HepG2 (cell line): ENCODE measurements at regions not wholly inside any gene's neighbourhood (a gene's known extent, or its start where the extent isn't known, plus 50 kb on each side); places are given as distances from the start of the nearest gene placed in this dataset.

Experiments used
- ATAC-seq: fragments of 200-7000 bp; cut with Tn5 transposase; 3 replicates; pipeline ENCODE4 v1.9.1; 2020; ENCODE audit warnings: mild to moderate bottlenecking, moderate library complexity
- BruUV-seq: library from RNA; stranded (reverse); fragments of 400-500 nt; replicated peaks from 2 replicates; lab custom pipeline; 2021; lab: Mats Ljungman, UMichigan
- CTCF ChIA-PET: fragments of 300-600 bp; formaldehyde crosslinking; extraction: SDS; loops from one replicate; lab custom pipeline; 2021; ENCODE audit warnings: low total read pairs, inconsistent platforms, low intra/inter-chr PET ratio; lab: Yijun Ruan, JAX
- POLR2A ChIA-PET: fragments of 350-600 bp; sonication (Branson Sonifier 250); formaldehyde crosslinking; loops from one replicate; lab custom pipeline; 2020; ENCODE audit warnings: antibody characterized with exemption, inconsistent platforms; lab: Yijun Ruan, JAX
- DNase-seq: peaks from one replicate; pipeline ENCODE4 v3.0.0-alpha.2; 2015; ENCODE audit warnings: low spot score
- FAIRE-seq: peaks from 3 replicates; lab custom pipeline; 2011; peaks lifted over from hg19 to GRCh38; lab: Jason Lieb, UNC
- H2AFZ ChIP-seq: one replicate; pipeline ENCODE4 v1.6.1; 2011; ENCODE audit warnings: low read length, inconsistent platforms
- H3K27ac ChIP-seq: fragments of 300-600 bp; 3 replicates; pipeline ENCODE4 v1.8.0; 2011; ENCODE audit warnings: mixed run types, mild to moderate bottlenecking, mixed read lengths, low read length, inconsistent platforms; ENCODE audit not compliant: insufficient read depth; ENCODE audit errors: extremely low read length
- H3K27me3 ChIP-seq, 2 experiments: fragments of 200-600 bp in 1 of 2; 2 replicates in 1 of 2; 3 replicates in 1 of 2; pipeline versions ENCODE4 v1.6.0 to v1.8.0; 2011; ENCODE audit warnings: low read length in 2 of 2, mild to moderate bottlenecking in 2 of 2, moderate library complexity in 2 of 2, inconsistent platforms in 1 of 2; ENCODE audit not compliant: insufficient read depth in 2 of 2, control insufficient read depth in 1 of 2
- H3K36me3 ChIP-seq, 2 experiments: fragments of 200-600 bp in 1 of 2; replicated peaks in 1 of 2; 2 replicates in 1 of 2; 3 replicates in 1 of 2; pipeline versions ENCODE4 v1.5.1 to v1.8.0; 2011; ENCODE audit warnings: low read length in 2 of 2, inconsistent platforms in 1 of 2; ENCODE audit not compliant: insufficient read depth in 2 of 2, control insufficient read depth in 1 of 2
- H3K4me1 ChIP-seq: 2 replicates; pipeline ENCODE4 v1.5.1; 2012; ENCODE audit warnings: low read length, inconsistent platforms; ENCODE audit not compliant: insufficient read depth
- H3K4me2 ChIP-seq: 2 replicates; pipeline ENCODE4 v1.6.0; 2011; ENCODE audit warnings: low read depth, low read length, inconsistent platforms
- H3K4me3 ChIP-seq, 3 experiments: fragments of 200-600 bp in 1 of 3; sonication (generic), shearing (Covaris generic) in 1 of 3; replicated peaks in 1 of 3; 2 replicates each; pipeline ENCODE4 v1.5.1; 2011 to 2016; ENCODE audit warnings: low read length in 3 of 3, inconsistent platforms in 2 of 3, low read depth in 2 of 3, mild to moderate bottlenecking in 2 of 3, control low read depth in 1 of 3, mixed read lengths in 1 of 3; ENCODE audit not compliant: insufficient read depth in 1 of 3
- H3K79me2 ChIP-seq: one replicate; pipeline ENCODE4 v1.6.1; 2011; ENCODE audit warnings: low read length, inconsistent platforms; ENCODE audit not compliant: insufficient read depth
- H3K9ac ChIP-seq: 2 replicates; pipeline ENCODE4 v1.6.0; 2011; ENCODE audit warnings: mild to moderate bottlenecking, low read depth, low read length, inconsistent platforms; ENCODE audit not compliant: insufficient read depth
- H3K9me3 ChIP-seq: 2 replicates; pipeline ENCODE4 v1.5.1; 2012; ENCODE audit warnings: mild to moderate bottlenecking, low read length
- H4K20me1 ChIP-seq: 2 replicates; pipeline ENCODE4 v1.6.0; 2011; ENCODE audit warnings: inconsistent platforms, mild to moderate bottlenecking, low read length, moderate library complexity; ENCODE audit not compliant: insufficient read depth
- RFX5 ChIP-seq: IDR thresholded peaks from 2 replicates; pipeline ENCODE4 v1.6.1; 2011; ENCODE audit warnings: low read depth, low read length, improper control_type of control experiment
- RXRA ChIP-seq: sonication (generic); formaldehyde crosslinking; IDR thresholded peaks from 2 replicates; pipeline ENCODE4 v1.5.1; 2020; ENCODE audit warnings: missing genetic modification reagents
- TOE1 ChIP-seq: sonication (generic); formaldehyde crosslinking; IDR thresholded peaks from 2 replicates; pipeline ENCODE4 v1.4.0; 2020; ENCODE audit warnings: mild to moderate bottlenecking, missing genetic modification reagents
- ZMAT3 ChIP-seq: sonication (generic); formaldehyde crosslinking; conservative IDR thresholded peaks from 2 replicates; pipeline ENCODE4 v1.7.0; 2021; ENCODE audit warnings: missing genetic modification reagents
- ZNF251 ChIP-seq: sonication (generic); formaldehyde crosslinking; IDR thresholded peaks from 2 replicates; pipeline ENCODE4 v1.9.0; 2021; ENCODE audit warnings: mild to moderate bottlenecking, missing genetic modification reagents
- ZNF430 ChIP-seq: sonication (generic); formaldehyde crosslinking; IDR thresholded peaks from 2 replicates; pipeline ENCODE4 v1.9.0; 2021; ENCODE audit warnings: mild to moderate bottlenecking, missing genetic modification reagents
- ZNF562 ChIP-seq: sonication (generic); formaldehyde crosslinking; IDR thresholded peaks from 2 replicates; pipeline ENCODE4 v1.8.0; 2022; ENCODE audit warnings: missing genetic modification reagents, borderline replicate concordance
- WGBS: methylation state at CpG from one replicate; pipeline ENCODE4 v1.1.6; 2017; ENCODE audit warnings: low lambda C conversion rate; 5-methylcytosine and 5-hydroxymethylcytosine counted together
- in situ Hi-C: cut with HindIII; loops from 2 replicates; pipeline ENCODE4 v1.10.0; 2017; ENCODE audit warnings: low pct_unique_long_range_greater_than_20kb; ENCODE audit not compliant: extremely low pct_ligation_motif_present
- intact Hi-C: fragments of 100-400 bp; cut with micrococcal nuclease; formaldehyde crosslinking; loops from one replicate; pipeline ENCODE4 v1.10.0; 2022; ENCODE audit not compliant: unreplicated experiment
- TF ChIP-seq, protein P1 (sequence below): conservative IDR thresholded peaks from 2 replicates; pipeline ENCODE4 v1.6.1; 2018; ENCODE audit warnings: missing genetic modification reagents
- TF ChIP-seq, protein P2 (sequence below): sonication (generic); formaldehyde crosslinking; IDR thresholded peaks from 2 replicates; pipeline ENCODE4 v1.5.0; 2020; ENCODE audit warnings: mild to moderate bottlenecking, missing genetic modification reagents, borderline replicate concordance
- TF ChIP-seq, protein P3 (sequence below): sonication (generic); formaldehyde crosslinking; IDR thresholded peaks from 2 replicates; pipeline ENCODE4 v1.5.1; 2020; ENCODE audit warnings: mild to moderate bottlenecking, missing genetic modification reagents, moderate library complexity

DNA sequence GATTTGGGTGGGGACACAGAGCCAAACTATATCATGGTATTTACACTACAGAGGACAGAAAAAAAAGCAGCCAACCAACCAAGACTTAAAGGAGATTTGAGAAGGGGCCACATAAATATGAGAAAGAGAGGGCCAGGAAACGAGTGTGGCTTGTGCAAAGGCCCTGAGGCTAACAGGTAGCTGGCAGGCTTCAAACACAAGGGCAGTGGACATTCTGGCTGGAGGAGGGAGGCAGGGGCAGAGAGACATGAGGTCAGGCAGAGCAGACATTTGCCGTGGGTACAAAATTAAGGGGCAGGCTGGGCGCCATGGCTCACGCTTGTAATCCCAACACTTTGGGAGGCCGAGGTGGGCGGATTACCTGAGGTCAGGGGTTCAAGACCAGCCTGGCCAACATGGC lies 278.7 kb downstream of the FOXO1 start (continued):
- TF ChIP-seq, protein P1, sequence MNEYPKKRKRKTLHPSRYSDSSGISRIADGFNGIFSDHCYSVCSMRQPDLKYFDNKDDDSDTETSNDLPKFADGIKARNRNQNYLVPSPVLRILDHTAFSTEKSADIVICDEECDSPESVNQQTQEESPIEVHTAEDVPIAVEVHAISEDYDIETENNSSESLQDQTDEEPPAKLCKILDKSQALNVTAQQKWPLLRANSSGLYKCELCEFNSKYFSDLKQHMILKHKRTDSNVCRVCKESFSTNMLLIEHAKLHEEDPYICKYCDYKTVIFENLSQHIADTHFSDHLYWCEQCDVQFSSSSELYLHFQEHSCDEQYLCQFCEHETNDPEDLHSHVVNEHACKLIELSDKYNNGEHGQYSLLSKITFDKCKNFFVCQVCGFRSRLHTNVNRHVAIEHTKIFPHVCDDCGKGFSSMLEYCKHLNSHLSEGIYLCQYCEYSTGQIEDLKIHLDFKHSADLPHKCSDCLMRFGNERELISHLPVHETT (CRISPR knock-in tag) = no peak
- TF ChIP-seq, protein P2, sequence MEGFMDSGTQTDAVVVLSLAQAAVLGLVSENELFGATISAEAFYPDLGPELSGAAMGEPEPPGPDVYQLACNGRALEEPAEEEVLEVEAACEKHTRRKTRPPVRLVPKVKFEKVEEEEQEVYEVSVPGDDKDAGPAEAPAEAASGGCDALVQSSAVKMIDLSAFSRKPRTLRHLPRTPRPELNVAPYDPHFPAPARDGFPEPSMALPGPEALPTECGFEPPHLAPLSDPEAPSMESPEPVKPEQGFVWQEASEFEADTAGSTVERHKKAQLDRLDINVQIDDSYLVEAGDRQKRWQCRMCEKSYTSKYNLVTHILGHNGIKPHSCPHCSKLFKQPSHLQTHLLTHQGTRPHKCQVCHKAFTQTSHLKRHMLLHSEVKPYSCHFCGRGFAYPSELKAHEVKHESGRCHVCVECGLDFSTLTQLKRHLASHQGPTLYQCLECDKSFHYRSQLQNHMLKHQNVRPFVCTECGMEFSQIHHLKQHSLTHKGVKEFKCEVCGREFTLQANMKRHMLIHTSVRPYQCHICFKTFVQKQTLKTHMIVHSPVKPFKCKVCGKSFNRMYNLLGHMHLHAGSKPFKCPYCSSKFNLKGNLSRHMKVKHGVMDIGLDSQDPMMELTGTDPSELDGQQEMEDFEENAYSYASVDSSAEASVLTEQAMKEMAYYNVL (CRISPR knock-in tag) = no peak
- TF ChIP-seq ZNF430 (CRISPR knock-in tag) (no peak), TOE1 (CRISPR knock-in tag) (no peak)

DNA sequence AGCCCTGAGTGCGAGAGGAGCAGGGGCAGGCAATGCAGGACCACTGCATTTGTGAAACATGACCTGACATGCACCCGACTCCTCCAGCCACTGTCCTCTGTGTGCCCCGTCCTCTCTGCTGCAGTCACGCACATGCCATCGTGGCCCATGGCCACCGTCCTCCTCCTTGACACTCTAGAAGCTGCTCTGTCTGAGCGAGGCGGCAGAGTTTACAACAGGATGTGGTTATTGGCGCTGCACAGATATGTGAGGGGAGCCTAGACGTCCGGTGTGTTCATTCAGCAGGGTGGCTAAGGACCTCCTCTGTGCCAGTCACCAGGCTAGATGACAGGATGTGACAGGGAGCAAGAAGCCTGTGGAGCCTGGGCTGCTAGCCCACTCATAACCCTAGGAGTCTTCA lies 277.8 kb downstream of the FOXO1 start:
- ATAC-seq = peak; percentile 74
- Histone ChIP-seq H3K9ac (peak overlapping the region; percentile 25), H3K4me1 (peaks cover 62% of the 10 kb centered on the region), H3K27ac (no peak overlapping the region), H3K27me3 (no peaks in the 10 kb centered on the region), H2AFZ (peak overlapping the region; percentile 9), H4K20me1 (no peaks in the 10 kb centered on the region), H3K79me2 (no peaks in the 10 kb centered on the region), H3K36me3 (no peaks in the 10 kb centered on the region), H3K9me3 (no peaks in the 10 kb centered on the region), H3K4me3 (peak overlapping the region; percentile 24 to 62 (median 39); a peak in 5 of 6 replicates), H3K4me2 (peak overlapping the region; percentile 75)
- ChIA-PET CTCF (no interaction called here), POLR2A (no interaction called here)
- in situ Hi-C loops = no loop called here
- intact Hi-C loops = no loop called here
- BruUV-seq = no TSS peak
- FAIRE-seq = no peak
- WGBS = 47% methylated on average over 6 of the region's 11 CpGs
- DNase-seq = no peak
- no peak for TF ChIP-seq ZNF562
- no peak for TF ChIP-seq ZNF251 (CRISPR knock-in tag)
- TF ChIP-seq, protein P3, sequence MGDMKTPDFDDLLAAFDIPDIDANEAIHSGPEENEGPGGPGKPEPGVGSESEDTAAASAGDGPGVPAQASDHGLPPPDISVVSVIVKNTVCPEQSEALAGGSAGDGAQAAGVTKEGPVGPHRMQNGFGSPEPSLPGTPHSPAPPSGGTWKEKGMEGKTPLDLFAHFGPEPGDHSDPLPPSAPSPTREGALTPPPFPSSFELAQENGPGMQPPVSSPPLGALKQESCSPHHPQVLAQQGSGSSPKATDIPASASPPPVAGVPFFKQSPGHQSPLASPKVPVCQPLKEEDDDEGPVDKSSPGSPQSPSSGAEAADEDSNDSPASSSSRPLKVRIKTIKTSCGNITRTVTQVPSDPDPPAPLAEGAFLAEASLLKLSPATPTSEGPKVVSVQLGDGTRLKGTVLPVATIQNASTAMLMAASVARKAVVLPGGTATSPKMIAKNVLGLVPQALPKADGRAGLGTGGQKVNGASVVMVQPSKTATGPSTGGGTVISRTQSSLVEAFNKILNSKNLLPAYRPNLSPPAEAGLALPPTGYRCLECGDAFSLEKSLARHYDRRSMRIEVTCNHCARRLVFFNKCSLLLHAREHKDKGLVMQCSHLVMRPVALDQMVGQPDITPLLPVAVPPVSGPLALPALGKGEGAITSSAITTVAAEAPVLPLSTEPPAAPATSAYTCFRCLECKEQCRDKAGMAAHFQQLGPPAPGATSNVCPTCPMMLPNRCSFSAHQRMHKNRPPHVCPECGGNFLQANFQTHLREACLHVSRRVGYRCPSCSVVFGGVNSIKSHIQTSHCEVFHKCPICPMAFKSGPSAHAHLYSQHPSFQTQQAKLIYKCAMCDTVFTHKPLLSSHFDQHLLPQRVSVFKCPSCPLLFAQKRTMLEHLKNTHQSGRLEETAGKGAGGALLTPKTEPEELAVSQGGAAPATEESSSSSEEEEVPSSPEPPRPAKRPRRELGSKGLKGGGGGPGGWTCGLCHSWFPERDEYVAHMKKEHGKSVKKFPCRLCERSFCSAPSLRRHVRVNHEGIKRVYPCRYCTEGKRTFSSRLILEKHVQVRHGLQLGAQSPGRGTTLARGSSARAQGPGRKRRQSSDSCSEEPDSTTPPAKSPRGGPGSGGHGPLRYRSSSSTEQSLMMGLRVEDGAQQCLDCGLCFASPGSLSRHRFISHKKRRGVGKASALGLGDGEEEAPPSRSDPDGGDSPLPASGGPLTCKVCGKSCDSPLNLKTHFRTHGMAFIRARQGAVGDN = peak; percentile 67
- no peak for TF ChIP-seq ZMAT3 (CRISPR knock-in tag)
- no peak for TF ChIP-seq RFX5
- peak; percentile 21; the same call in 1 of the 2 replicates for TF ChIP-seq RXRA
